Liver (tissue), 8 donors: ENCODE measurements at regions not wholly inside any gene's neighbourhood (a gene's known extent, or its start where the extent isn't known, plus 50 kb on each side); places are given as distances from the start of the nearest gene placed in this dataset.
A peak's percentile ranks its signal among the peaks of the same experiment; 100 is the strongest.

Experiments used
- DNase-seq: peaks from one replicate; pipeline ENCODE4 v3.0.0-alpha.2; 2017; ENCODE audit warnings: low spot score
- H3K27ac ChIP-seq, 2 donors: one replicate each; pipeline ENCODE4 v1.7.0; 2013; ENCODE audit warnings: inconsistent platforms in 2 of 2, low read length in 2 of 2, control low read depth in 1 of 2, low read depth in 1 of 2, mild to moderate bottlenecking in 1 of 2
- H3K27me3 ChIP-seq, 4 donors: one replicate each; pipeline versions ENCODE4 v1.6.1 to v1.7.0; 2013; ENCODE audit warnings: low read length in 3 of 4, inconsistent platforms in 1 of 4, mild to moderate bottlenecking in 1 of 4, moderate library complexity in 1 of 4; ENCODE audit not compliant: control insufficient read depth in 4 of 4, insufficient read depth in 4 of 4
- H3K36me3 ChIP-seq, 4 donors: one replicate each; pipeline versions ENCODE4 v1.6.1 to v1.7.0; 2013; ENCODE audit warnings: low read length in 3 of 4, mild to moderate bottlenecking in 3 of 4, low read depth in 1 of 4, moderate library complexity in 1 of 4; ENCODE audit not compliant: control insufficient read depth in 4 of 4, insufficient read depth in 3 of 4
- H3K4me1 ChIP-seq, 4 donors: one replicate each; pipeline versions ENCODE4 v1.6.1 to v1.7.0; 2013; ENCODE audit warnings: low read length in 3 of 4, mild to moderate bottlenecking in 3 of 4, moderate library complexity in 1 of 4; ENCODE audit not compliant: control insufficient read depth in 4 of 4, insufficient read depth in 4 of 4
- H3K4me3 ChIP-seq, 3 donors: one replicate each; pipeline versions ENCODE4 v1.6.1 to v1.7.0; 2013; ENCODE audit warnings: low read length in 3 of 3, control low read depth in 1 of 3, low read depth in 1 of 3, mild to moderate bottlenecking in 1 of 3
- H3K9ac ChIP-seq, 2 donors: one replicate each; pipeline ENCODE4 v1.7.0; 2013; ENCODE audit warnings: low read length in 2 of 2, mild to moderate bottlenecking in 2 of 2, moderate library complexity in 2 of 2, control low read depth in 1 of 2, low read depth in 1 of 2
- H3K9me3 ChIP-seq, 4 donors: one replicate each; pipeline versions ENCODE4 v1.6.1 to v1.7.0; 2013; ENCODE audit warnings: low read length in 3 of 4; ENCODE audit not compliant: control insufficient read depth in 4 of 4
- EGR1 ChIP-seq, 2 donors: IDR thresholded peaks; 2 replicates each; pipeline ENCODE4 v1.6.1; 2016 to 2018; ENCODE audit warnings: antibody characterized with exemption in 2 of 2, low read depth in 2 of 2
- FOXA1 ChIP-seq: IDR thresholded peaks from 2 replicates; pipeline ENCODE4 v1.6.1; 2016; ENCODE audit warnings: antibody characterized with exemption
- FOXA2 ChIP-seq: IDR thresholded peaks from 2 replicates; pipeline ENCODE4 v1.6.1; 2016; ENCODE audit warnings: antibody characterized with exemption
- GABPA ChIP-seq, 2 donors: IDR thresholded peaks in 1 of 2; conservative IDR thresholded peaks in 1 of 2; 2 replicates each; pipeline ENCODE4 v1.6.1; 2016; ENCODE audit warnings: antibody characterized with exemption in 2 of 2, mild to moderate bottlenecking in 1 of 2, moderate library complexity in 1 of 2
- HNF4A ChIP-seq, 2 donors: conservative IDR thresholded peaks; 2 replicates each; pipeline ENCODE4 v1.6.1; 2016; ENCODE audit warnings: antibody characterized with exemption in 2 of 2, mild to moderate bottlenecking in 2 of 2
- HNF4G ChIP-seq: IDR thresholded peaks from 2 replicates; pipeline ENCODE4 v1.6.1; 2016; ENCODE audit warnings: antibody characterized with exemption
- JUND ChIP-seq, 2 donors: IDR thresholded peaks; 2 replicates each; pipeline ENCODE4 v1.6.1; 2016; ENCODE audit warnings: antibody characterized with exemption in 2 of 2
- MAX ChIP-seq: IDR thresholded peaks from 2 replicates; pipeline ENCODE4 v1.6.1; 2016; ENCODE audit warnings: antibody characterized with exemption
- NR2F2 ChIP-seq: IDR thresholded peaks from 2 replicates; pipeline ENCODE4 v1.6.1; 2016; ENCODE audit warnings: antibody characterized with exemption
- RAD21 ChIP-seq, 2 donors: IDR thresholded peaks; 2 replicates each; pipeline ENCODE4 v1.6.1; 2016; ENCODE audit warnings: antibody characterized with exemption in 2 of 2, mild to moderate bottlenecking in 2 of 2
- REST ChIP-seq: IDR thresholded peaks from 2 replicates; pipeline ENCODE4 v1.6.1; 2016; ENCODE audit warnings: antibody characterized with exemption, mild to moderate bottlenecking
- RXRA ChIP-seq, 2 donors: IDR thresholded peaks; 2 replicates each; pipeline ENCODE4 v1.6.1; 2017 to 2018; ENCODE audit warnings: antibody characterized with exemption in 2 of 2, mild to moderate bottlenecking in 1 of 2
- SP1 ChIP-seq: IDR thresholded peaks from 2 replicates; pipeline ENCODE4 v1.6.1; 2018; ENCODE audit warnings: antibody characterized with exemption, mild to moderate bottlenecking
- TAF1 ChIP-seq: conservative IDR thresholded peaks from 2 replicates; pipeline ENCODE4 v1.6.1; 2016; ENCODE audit warnings: antibody characterized with exemption, mild to moderate bottlenecking
- YY1 ChIP-seq: IDR thresholded peaks from 2 replicates; pipeline ENCODE4 v1.6.1; 2016; ENCODE audit warnings: antibody characterized with exemption, mild to moderate bottlenecking
- WGBS: extraction: QIAGEN DNeasy Blood & Tissue Kit; methylation state at CpG from one replicate; pipeline ENCODE4 v1.1.7; 2013; 5-methylcytosine and 5-hydroxymethylcytosine counted together
- TF ChIP-seq, protein P1 (sequence below): fragments of 150-350 bp; IDR thresholded peaks from 2 replicates; pipeline ENCODE4 v1.5.1; 2017; ENCODE audit warnings: improper control_type of control experiment, low read depth, low read length; ENCODE audit not compliant: missing input control
- TF ChIP-seq, protein P2 (sequence below): IDR thresholded peaks from 2 replicates; pipeline ENCODE4 v1.6.1; 2016; ENCODE audit warnings: antibody characterized with exemption
- TF ChIP-seq, protein P3 (sequence below): IDR thresholded peaks from 2 replicates; pipeline ENCODE4 v1.6.1; 2016; ENCODE audit warnings: antibody characterized with exemption
- donor health status: healthy.
- donor health status: healthy.
- donor health status: healthy.
- donor health status: healthy.
- donor health status: healthy.

DNA sequence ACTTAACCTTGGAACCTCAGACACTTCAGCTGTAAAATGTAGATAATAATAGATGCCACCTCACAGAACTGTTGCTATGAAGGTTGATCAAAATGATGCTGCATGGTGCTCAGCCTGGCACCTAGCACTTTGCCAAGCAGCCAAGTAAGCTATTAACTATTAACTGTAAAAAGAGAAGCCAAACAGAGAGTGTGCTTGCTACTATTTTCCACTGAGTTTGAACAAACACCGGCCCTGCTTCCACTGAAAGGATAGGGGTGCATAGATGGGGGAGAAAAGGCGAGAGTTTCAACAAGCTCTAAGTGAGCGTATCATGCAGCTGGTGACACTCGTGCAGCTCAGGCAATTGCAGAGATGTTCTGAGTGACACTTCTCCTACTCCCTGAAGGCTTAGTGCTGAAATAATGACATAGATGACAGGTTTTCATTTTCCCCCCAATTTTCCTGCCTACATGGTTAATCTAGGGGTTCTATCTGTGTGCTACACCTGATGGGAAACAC lies 78.2 kb downstream of the GPR88 start:
- Histone ChIP-seq H3K27ac (no peak overlapping the region), H3K4me3 (no peak overlapping the region), H3K36me3 (no peaks in the 10 kb centered on the region), H3K27me3 (no peaks in the 10 kb centered on the region), H3K4me1 (peaks cover 2 to 15% (median 4%) of the 10 kb centered on the region in 4 donors), H3K9me3 (no peaks in the 10 kb centered on the region), H3K9ac (no peak overlapping the region)
- TF ChIP-seq HNF4A (conservative IDR thresholded peaks at IDR 0.05) (peak; percentile 27 to 38), HNF4G (no peak), NR2F2 (no peak), MAX (no peak), RXRA (IDR thresholded peaks at IDR 0.05) (peak in 1 of 2 donors; percentile 34), TAF1 (no peak), REST (peak; percentile 19), FOXA1 (no peak), JUND (IDR thresholded peaks at IDR 0.05) (peak in 1 of 2 donors; percentile 53), EGR1 (IDR thresholded peaks at IDR 0.05; ENCODE audit: low read depth in 2 of 2) (no peak), FOXA2 (no peak), YY1 (peak; percentile 20), SP1 (peak; percentile 29), GABPA (IDR thresholded peaks at IDR 0.05 in 1 of 2, conservative IDR thresholded peaks at IDR 0.05 in 1 of 2) (no peak), RAD21 (IDR thresholded peaks at IDR 0.05) (peak; percentile 29 to 59)
- TF ChIP-seq, protein P1, sequence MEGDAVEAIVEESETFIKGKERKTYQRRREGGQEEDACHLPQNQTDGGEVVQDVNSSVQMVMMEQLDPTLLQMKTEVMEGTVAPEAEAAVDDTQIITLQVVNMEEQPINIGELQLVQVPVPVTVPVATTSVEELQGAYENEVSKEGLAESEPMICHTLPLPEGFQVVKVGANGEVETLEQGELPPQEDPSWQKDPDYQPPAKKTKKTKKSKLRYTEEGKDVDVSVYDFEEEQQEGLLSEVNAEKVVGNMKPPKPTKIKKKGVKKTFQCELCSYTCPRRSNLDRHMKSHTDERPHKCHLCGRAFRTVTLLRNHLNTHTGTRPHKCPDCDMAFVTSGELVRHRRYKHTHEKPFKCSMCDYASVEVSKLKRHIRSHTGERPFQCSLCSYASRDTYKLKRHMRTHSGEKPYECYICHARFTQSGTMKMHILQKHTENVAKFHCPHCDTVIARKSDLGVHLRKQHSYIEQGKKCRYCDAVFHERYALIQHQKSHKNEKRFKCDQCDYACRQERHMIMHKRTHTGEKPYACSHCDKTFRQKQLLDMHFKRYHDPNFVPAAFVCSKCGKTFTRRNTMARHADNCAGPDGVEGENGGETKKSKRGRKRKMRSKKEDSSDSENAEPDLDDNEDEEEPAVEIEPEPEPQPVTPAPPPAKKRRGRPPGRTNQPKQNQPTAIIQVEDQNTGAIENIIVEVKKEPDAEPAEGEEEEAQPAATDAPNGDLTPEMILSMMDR, result no peak
- TF ChIP-seq, protein P2, sequence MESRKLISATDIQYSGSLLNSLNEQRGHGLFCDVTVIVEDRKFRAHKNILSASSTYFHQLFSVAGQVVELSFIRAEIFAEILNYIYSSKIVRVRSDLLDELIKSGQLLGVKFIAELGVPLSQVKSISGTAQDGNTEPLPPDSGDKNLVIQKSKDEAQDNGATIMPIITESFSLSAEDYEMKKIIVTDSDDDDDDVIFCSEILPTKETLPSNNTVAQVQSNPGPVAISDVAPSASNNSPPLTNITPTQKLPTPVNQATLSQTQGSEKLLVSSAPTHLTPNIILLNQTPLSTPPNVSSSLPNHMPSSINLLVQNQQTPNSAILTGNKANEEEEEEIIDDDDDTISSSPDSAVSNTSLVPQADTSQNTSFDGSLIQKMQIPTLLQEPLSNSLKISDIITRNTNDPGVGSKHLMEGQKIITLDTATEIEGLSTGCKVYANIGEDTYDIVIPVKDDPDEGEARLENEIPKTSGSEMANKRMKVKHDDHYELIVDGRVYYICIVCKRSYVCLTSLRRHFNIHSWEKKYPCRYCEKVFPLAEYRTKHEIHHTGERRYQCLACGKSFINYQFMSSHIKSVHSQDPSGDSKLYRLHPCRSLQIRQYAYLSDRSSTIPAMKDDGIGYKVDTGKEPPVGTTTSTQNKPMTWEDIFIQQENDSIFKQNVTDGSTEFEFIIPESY, result no peak
- TF ChIP-seq, protein P3, sequence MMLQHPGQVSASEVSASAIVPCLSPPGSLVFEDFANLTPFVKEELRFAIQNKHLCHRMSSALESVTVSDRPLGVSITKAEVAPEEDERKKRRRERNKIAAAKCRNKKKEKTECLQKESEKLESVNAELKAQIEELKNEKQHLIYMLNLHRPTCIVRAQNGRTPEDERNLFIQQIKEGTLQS, result peak; percentile 47
- no peak for DNase-seq
- whole genome bisulfite sequencing, result 42% methylated on average over 4 of the region's 4 CpGs
